Activated CD8-positive, alpha-beta memory T cell treated with anti-CD3 and anti-CD28 coated beads for 36 hours (primary cell): ENCODE measurements at regions not wholly inside any gene's neighbourhood (a gene's known extent, or its start where the extent isn't known, plus 50 kb on each side); places are given as distances from the start of the nearest gene placed in this dataset.

ENCODE experiments used
- CTCF ChIA-PET: fragments of 350-600 bp; sonication (Branson Sonifier 250); formaldehyde crosslinking; loops from one replicate; lab custom pipeline; 2021; ENCODE audit warnings: antibody characterized with exemption; lab: Charles Lee
- POLR2A ChIA-PET: fragments of 350-600 bp; sonication (Branson Sonifier 250); formaldehyde crosslinking; loops from one replicate; lab custom pipeline; 2021; ENCODE audit warnings: antibody characterized with exemption; lab: Charles Lee

GRCh38 chr5:82375488-82376244 lies 97.5 kb upstream of the RPS23 start:
- ChIA-PET CTCF (no interaction called here), POLR2A (no interaction called here)

- ChIA-PET POLR2A (interaction anchor here (0.7 kb wide), 1 partner anchor 8 kb away, joined by 3 read pairs; no protein-coding TSS in a partner anchor), CTCF (no interaction called here)
Observed at GRCh38 chr5:82374637-82375036, 96.5 kb upstream of the RPS23 start.

GRCh38 chr5:82367930-82368329 lies 89.8 kb upstream of the RPS23 start:
- ChIA-PET POLR2A (no interaction called here), CTCF (no interaction called here)

GRCh38 chr5:82365744-82366228 lies 87.6 kb upstream of the RPS23 start:
- CTCF ChIA-PET, result interaction anchor here (0.8 to 0.9 kb wide), 2 partner anchors 14 to 18 kb away, joined by 3 to 4 read pairs; no protein-coding TSS in a partner anchor

GRCh38 chr5:82365026-82365425 lies 86.9 kb upstream of the RPS23 start:
- CTCF ChIA-PET, result no interaction called here
- POLR2A ChIA-PET, result no interaction called here

More at GRCh38 chr5:82365744-82366228, 87.6 kb upstream of the RPS23 start:
- POLR2A ChIA-PET, result no interaction called here

- ChIA-PET POLR2A (no interaction called here), CTCF (no interaction called here)
Observed at GRCh38 chr5:82364497-82364896, 86.3 kb upstream of the RPS23 start.

GRCh38 chr5:82363524-82363923 lies 85.4 kb upstream of the RPS23 start:
- CTCF ChIA-PET, result no interaction called here

GRCh38 chr5:82362636-82363035 lies 84.5 kb upstream of the RPS23 start:
- CTCF ChIA-PET, result no interaction called here

More at GRCh38 chr5:82363524-82363923, 85.4 kb upstream of the RPS23 start:
- POLR2A ChIA-PET, result no interaction called here

GRCh38 chr5:82360022-82360421 lies 81.9 kb upstream of the RPS23 start:
- POLR2A ChIA-PET, result no interaction called here
- CTCF ChIA-PET, result no interaction called here

More at GRCh38 chr5:82362636-82363035, 84.5 kb upstream of the RPS23 start:
- POLR2A ChIA-PET, result no interaction called here

GRCh38 chr5:82359272-82359671 lies 81.1 kb upstream of the RPS23 start:
- POLR2A ChIA-PET, result no interaction called here
- CTCF ChIA-PET, result no interaction called here

- ChIA-PET POLR2A (no interaction called here), CTCF (no interaction called here)
Observed at GRCh38 chr5:82358457-82358856, 80.3 kb upstream of the RPS23 start.

GRCh38 chr5:82356808-82357671 lies 78.9 kb upstream of the RPS23 start:
- ChIA-PET CTCF (no interaction called here), POLR2A (no interaction called here)

- CTCF ChIA-PET, result no interaction called here
- POLR2A ChIA-PET, result no interaction called here
Observed at GRCh38 chr5:82356021-82356420, 77.9 kb upstream of the RPS23 start.

- ChIA-PET CTCF (interaction anchor here (1.0 kb wide), 1 partner anchor 139 kb away, joined by 3 read pairs; no protein-coding TSS in a partner anchor), POLR2A (no interaction called here)
Observed at GRCh38 chr5:82355496-82355895, 77.3 kb upstream of the RPS23 start.

- ChIA-PET CTCF (interaction anchor here (1.0 kb wide), 1 partner anchor 140 kb away, joined by 3 read pairs; no protein-coding TSS in a partner anchor), POLR2A (no interaction called here)
Observed at GRCh38 chr5:82355053-82355452, 76.9 kb upstream of the RPS23 start.

GRCh38 chr5:82354543-82354942 lies 76.4 kb upstream of the RPS23 start:
- POLR2A ChIA-PET, result no interaction called here

GRCh38 chr5:82353522-82353921 lies 75.4 kb upstream of the RPS23 start:
- POLR2A ChIA-PET, result no interaction called here

More at GRCh38 chr5:82354543-82354942, 76.4 kb upstream of the RPS23 start:
- CTCF ChIA-PET, result interaction anchor here (1.1 kb wide), 1 partner anchor 439 kb away, joined by 4 read pairs; no protein-coding TSS in a partner anchor

GRCh38 chr5:82352146-82352791 lies 74.1 kb upstream of the RPS23 start:
- ChIA-PET CTCF (interaction anchor here (0.7 to 1.9 kb wide), 4 partner anchors 9 to 1218 kb away, joined by 3 to 4 read pairs (median 3); no protein-coding TSS in a partner anchor), POLR2A (no interaction called here)

More at GRCh38 chr5:82353522-82353921, 75.4 kb upstream of the RPS23 start:
- CTCF ChIA-PET, result interaction anchor here (1.1 kb wide), 1 partner anchor 440 kb away, joined by 4 read pairs; no protein-coding TSS in a partner anchor

- CTCF ChIA-PET, result interaction anchor here (0.7 to 1.9 kb wide), 4 partner anchors 9 to 1218 kb away, joined by 3 to 4 read pairs (median 3); no protein-coding TSS in a partner anchor
- POLR2A ChIA-PET, result no interaction called here
Observed at GRCh38 chr5:82351754-82352145, 73.6 kb upstream of the RPS23 start.
